ENCODE measurements at regions not wholly inside any gene's neighbourhood (a gene's known extent, or its start where the extent isn't known, plus 50 kb on each side); places are given as distances from the start of the nearest gene placed in this dataset.

- H3K36me3 ChIP-seq = no peaks in the 10 kb centered on the region
- DNase-seq (peak in 1 of 5 donors; percentile 57), ATAC-seq (no peak)
- H3K9me3 ChIP-seq = no peaks in the 10 kb centered on the region
- peaks cover 19 to 96% (median 75%) of the 10 kb centered on the region in 12 donors for H3K4me1 ChIP-seq
- 33 to 36% (median 34%) methylated on average over 6 of the region's 6 CpGs for WGBS, 4 donors
- no peak for TF ChIP-seq POLR2A (IDR thresholded peaks at IDR 0.05)
- TF ChIP-seq CTCF (IDR thresholded peaks at IDR 0.05) = no peak
- H3K27me3 ChIP-seq = no peaks in the 10 kb centered on the region
- intact Hi-C loops (cut with DNase I) = loop anchor here in 1 of 10 donors (2.0 kb wide), 1 partner anchor 16 kb away; no protein-coding TSS in a partner anchor
- peak overlapping the region; percentile 81 to 98 (median 89) for H3K27ac ChIP-seq
- H3K4me3 ChIP-seq = no peak overlapping the region
Measured at GRCh38 chr1:201736707-201737320, 92.1 kb upstream of the IPO9 start.

GRCh38 chr1:201737352-201738060, 91.5 kb upstream of the IPO9 start:
- TF ChIP-seq POLR2A (IDR thresholded peaks at IDR 0.05) (peak in 1 of 2 donors; percentile 26), CTCF (IDR thresholded peaks at IDR 0.05) (no peak)
- H3K4me1 ChIP-seq = peaks cover 19 to 95% (median 73%) of the 10 kb centered on the region in 12 donors
- DNase-seq (peak; percentile 76 to 89 (median 81)), ATAC-seq (peak; percentile 71 to 86 (median 78))
- intact Hi-C loops (cut with DNase I) = loop anchor here in 2 of 10 donors (1.0 to 2.0 kb wide), 2 partner anchors 17 to 24 kb away; no protein-coding TSS in a partner anchor
- H3K27me3 ChIP-seq = no peaks in the 10 kb centered on the region
- H3K4me3 ChIP-seq = peak overlapping the region in 4 of 12 donors; percentile 1 to 78 (median 15)
- WGBS, 4 donors = 6 to 23% (median 10%) methylated on average over 5 of the region's 5 CpGs
- H3K27ac ChIP-seq = peak overlapping the region; percentile 81 to 98 (median 89)
- no peaks in the 10 kb centered on the region for H3K9me3 ChIP-seq
- H3K36me3 ChIP-seq = no peaks in the 10 kb centered on the region

- Histone ChIP-seq H3K36me3 (peaks cover 0 to 10% (median under 1%) of the 10 kb centered on the region in 9 donors), H3K4me1 (peaks cover 19 to 95% (median 71%) of the 10 kb centered on the region in 12 donors), H3K27ac (peak overlapping the region; percentile 81 to 98 (median 89)), H3K9me3 (no peaks in the 10 kb centered on the region), H3K4me3 (peak overlapping the region; percentile 70 to 92 (median 81)), H3K27me3 (no peaks in the 10 kb centered on the region)
- DNase-seq (peak in 1 of 5 donors; percentile 75), ATAC-seq (peak in 3 of 4 donors; percentile 9 to 38 (median 10))
- intact Hi-C loops (cut with DNase I) = loop anchor here in 1 of 10 donors (1.0 kb wide), 1 partner anchor 54 kb away; no protein-coding TSS in a partner anchor
- 11 to 38% (median 14%) methylated on average over 11 to 12 of the region's 12 CpGs for whole genome bisulfite sequencing, 4 donors
- TF ChIP-seq CTCF (IDR thresholded peaks at IDR 0.05) (no peak), POLR2A (IDR thresholded peaks at IDR 0.05) (no peak)
Measured at GRCh38 chr1:201739080-201739479, 89.9 kb upstream of the IPO9 start.
